ENCODE measurements at regions not wholly inside any gene's neighbourhood (a gene's known extent, or its start where the extent isn't known, plus 50 kb on each side); places are given as distances from the start of the nearest gene placed in this dataset.

GRCh38 chr3:96012939-96013338 is 801.5 kb upstream of the EPHA6 start:
- no peak for TF ChIP-seq CTCF (IDR thresholded peaks at IDR 0.05)
- TF ChIP-seq EZH2 (IDR thresholded peaks at IDR 0.05) = no peak

Data from neural progenitor cell (in vitro differentiated cells).